ENCODE measurements at regions not wholly inside any gene's neighbourhood (a gene's known extent, or its start where the extent isn't known, plus 50 kb on each side); places are given as distances from the start of the nearest gene placed in this dataset.

DNA sequence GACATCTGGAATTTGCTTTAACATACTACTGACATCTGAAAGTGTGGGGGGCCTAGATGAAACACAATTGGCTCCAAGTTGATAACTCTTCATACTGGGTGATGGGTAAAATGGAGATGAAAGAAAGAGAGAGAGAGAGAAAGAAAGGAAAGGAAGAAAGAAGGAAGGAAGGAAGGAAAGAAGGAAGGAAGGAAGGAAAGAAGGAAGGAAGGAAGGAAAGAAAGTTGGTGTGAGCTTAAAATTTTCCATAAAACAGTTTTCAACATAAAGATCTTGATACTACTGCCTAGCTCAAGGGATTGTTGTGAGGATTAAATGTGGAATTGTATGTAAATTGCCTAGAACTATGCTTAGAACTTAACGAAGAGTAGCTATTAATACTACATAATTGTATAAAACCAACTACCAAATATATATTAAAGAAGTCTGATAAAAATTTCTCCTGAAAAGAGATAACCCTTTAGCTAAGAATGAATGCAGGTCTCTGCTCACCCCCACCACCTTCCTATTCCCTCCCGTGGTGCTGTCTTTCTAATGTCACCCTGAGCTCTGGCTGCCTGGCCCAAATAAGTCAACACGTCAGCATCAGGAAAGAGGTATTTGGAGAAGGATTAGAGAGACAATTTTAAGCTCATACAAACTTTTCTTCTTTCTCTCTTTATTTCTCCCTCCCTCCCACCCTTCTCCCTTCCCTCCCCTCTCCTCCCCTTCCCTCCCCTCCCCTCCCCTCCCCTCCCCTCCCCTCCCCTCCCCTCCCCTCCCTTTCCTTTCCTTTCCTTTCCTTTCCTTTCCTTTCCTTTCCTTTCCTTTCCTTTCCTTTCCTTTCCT lies 89.3 kb upstream of the SGIP1 start:
- TF ChIP-seq EZH2 (IDR thresholded peaks at IDR 0.05; ENCODE audit: insufficient read depth, poor library complexity, severe bottlenecking) (no peak), EZH2phosphoT487 (IDR thresholded peaks at IDR 0.05; ENCODE audit: insufficient read depth, low read depth) (no peak)
- H3K9ac ChIP-seq, result no peak overlapping the region
- H2AFZ ChIP-seq, result no peak overlapping the region
- H3K27ac ChIP-seq, result no peak overlapping the region
- no peaks in the 10 kb centered on the region for H3K9me3 ChIP-seq (ENCODE audit: low read depth)
- no peaks in the 10 kb centered on the region for H3K79me2 ChIP-seq (ENCODE audit: insufficient read depth)
- H3K4me1 ChIP-seq (ENCODE audit: insufficient read depth), result peaks cover 22% of the 10 kb centered on the region
- H3K4me2 ChIP-seq (ENCODE audit: unreplicated experiment), result no peak overlapping the region
- no peaks in the 10 kb centered on the region for H3K36me3 ChIP-seq (ENCODE audit: low read depth)
- H3F3A ChIP-seq (ENCODE audit: insufficient read depth), result peaks cover 6% of the 10 kb centered on the region; the same call in 1 of the 2 replicates
- no peaks in the 10 kb centered on the region for H3K27me3 ChIP-seq (replicated peaks; ENCODE audit: insufficient read depth)
- WGBS, 2 experiments (ENCODE audit: low coverage in 1 of 2, low lambda C conversion rate in 2 of 2, missing lambda C conversion rate in 2 of 2), result 69 to 74% methylated on average over 3 of the region's 3 CpGs
- no peak for DNase-seq
- in situ Hi-C loops (cut with MboI), result loop anchor here (10.0 kb wide), 1 partner anchor 480 kb away; no protein-coding TSS in a partner anchor
- no peaks in the 10 kb centered on the region for H4K20me1 ChIP-seq (ENCODE audit: insufficient read depth)
- no peak overlapping the region for H3K4me3 ChIP-seq
- H3K9me2 ChIP-seq (ENCODE audit: insufficient read depth), result no peaks in the 10 kb centered on the region

DNA sequence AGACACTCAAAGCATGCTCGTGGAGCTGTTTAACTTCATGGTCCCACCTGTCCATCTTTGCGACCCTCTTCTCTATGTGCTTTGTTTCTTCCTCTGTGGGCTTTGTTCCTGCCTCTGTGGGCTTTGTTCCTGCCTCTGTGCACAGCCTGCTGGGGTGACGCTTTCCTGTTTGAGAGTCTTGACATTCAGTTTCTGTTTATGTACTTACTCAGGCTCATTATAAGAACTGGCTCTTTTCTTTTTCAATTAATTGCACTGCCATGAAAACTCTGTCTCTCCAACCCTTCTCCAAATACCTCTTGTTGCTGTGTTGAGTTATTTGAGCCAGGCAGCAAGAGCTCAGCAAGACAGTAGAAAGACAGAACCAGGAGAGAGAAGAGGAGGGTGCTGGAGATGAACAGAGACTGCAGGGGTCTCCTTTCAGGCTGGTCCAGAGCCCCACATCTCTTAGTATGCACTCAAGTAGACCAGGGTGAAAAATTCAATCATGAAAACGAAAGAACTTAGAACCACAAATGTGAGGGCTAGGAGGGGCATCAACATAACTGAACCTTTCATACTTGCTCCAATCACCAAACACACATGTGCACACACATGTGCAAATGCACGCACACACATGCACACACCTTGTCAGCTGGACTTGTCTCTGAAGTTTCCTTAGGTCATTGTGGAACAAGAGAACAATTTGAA lies 88.3 kb upstream of the SGIP1 start:
- Histone ChIP-seq H3K9ac (peak overlapping the region; percentile 44), H3K79me2 (ENCODE audit: insufficient read depth) (no peaks in the 10 kb centered on the region), H3F3A (ENCODE audit: insufficient read depth) (peaks cover 5% of the 10 kb centered on the region; the same call in 1 of the 2 replicates), H3K4me3 (no peak overlapping the region), H3K36me3 (ENCODE audit: low read depth) (no peaks in the 10 kb centered on the region), H4K20me1 (ENCODE audit: insufficient read depth) (no peaks in the 10 kb centered on the region), H3K9me3 (ENCODE audit: low read depth) (no peaks in the 10 kb centered on the region), H3K4me2 (ENCODE audit: unreplicated experiment) (no peak overlapping the region), H2AFZ (peak overlapping the region; percentile 78), H3K27me3 (replicated peaks; ENCODE audit: insufficient read depth) (no peaks in the 10 kb centered on the region), H3K4me1 (ENCODE audit: insufficient read depth) (peaks cover 31% of the 10 kb centered on the region), H3K27ac (0 out of 2 replicates have a peak overlapping the region, but pooled peaks have one; percentile 14), H3K9me2 (ENCODE audit: insufficient read depth) (no peaks in the 10 kb centered on the region)
- no peak for DNase-seq
- in situ Hi-C loops (cut with MboI), result loop anchor here (10.0 kb wide), 1 partner anchor 481 kb away; no protein-coding TSS in a partner anchor
- WGBS, 2 experiments (ENCODE audit: low coverage in 1 of 2, low lambda C conversion rate in 2 of 2, missing lambda C conversion rate in 2 of 2), result 80 to 81% methylated on average over 5 of the region's 5 CpGs
- TF ChIP-seq EZH2 (IDR thresholded peaks at IDR 0.05; ENCODE audit: insufficient read depth, poor library complexity, severe bottlenecking) (no peak), EZH2phosphoT487 (IDR thresholded peaks at IDR 0.05; ENCODE audit: insufficient read depth, low read depth) (no peak)

DNA sequence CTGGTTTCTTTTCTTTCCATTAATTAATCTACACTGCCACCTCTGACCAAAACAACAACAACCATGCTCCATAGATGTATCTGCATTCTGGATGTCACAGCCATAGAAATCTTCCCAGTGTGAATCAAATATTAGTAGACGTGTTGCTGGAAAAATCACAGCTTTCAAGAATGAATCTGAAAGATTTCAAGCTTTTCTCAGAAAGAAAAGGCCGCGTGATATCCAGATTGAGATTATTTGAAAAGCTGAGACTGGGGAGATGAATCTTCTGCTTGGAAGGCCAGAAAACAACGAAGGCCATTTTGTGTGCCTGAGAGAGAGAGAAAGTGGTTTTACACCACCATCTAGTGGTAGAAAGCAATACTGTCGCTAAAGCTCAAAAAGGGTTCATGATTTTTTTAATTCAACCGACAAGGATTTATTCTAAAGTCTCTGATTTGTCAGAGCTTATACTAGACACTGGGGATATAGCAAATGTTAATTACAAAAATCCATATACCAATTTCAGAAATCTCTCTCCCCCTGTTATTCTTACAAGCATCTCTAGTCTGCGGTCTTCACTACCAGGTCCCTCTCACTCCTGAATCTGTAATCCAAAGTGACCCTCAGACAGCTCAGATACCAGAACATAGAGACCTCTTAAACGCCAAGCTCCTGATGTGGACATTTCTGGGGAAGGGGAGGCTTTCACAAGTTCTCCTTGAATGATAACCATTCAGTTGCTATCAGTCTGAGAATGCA lies 87.5 kb upstream of the SGIP1 start:
- Histone ChIP-seq H4K20me1 (ENCODE audit: insufficient read depth) (no peaks in the 10 kb centered on the region), H3K9me3 (ENCODE audit: low read depth) (no peaks in the 10 kb centered on the region), H3K9me2 (ENCODE audit: insufficient read depth) (no peaks in the 10 kb centered on the region), H2AFZ (peak overlapping the region; percentile 78), H3K36me3 (ENCODE audit: low read depth) (no peaks in the 10 kb centered on the region), H3K79me2 (ENCODE audit: insufficient read depth) (no peaks in the 10 kb centered on the region), H3K4me2 (ENCODE audit: unreplicated experiment) (peak overlapping the region; percentile 49), H3K9ac (peak overlapping the region; percentile 44), H3F3A (ENCODE audit: insufficient read depth) (peaks cover 5% of the 10 kb centered on the region; the same call in 1 of the 2 replicates), H3K27ac (0 out of 2 replicates have a peak overlapping the region, but pooled peaks have one; percentile 14), H3K27me3 (replicated peaks; ENCODE audit: insufficient read depth) (no peaks in the 10 kb centered on the region), H3K4me3 (no peak overlapping the region), H3K4me1 (ENCODE audit: insufficient read depth) (peaks cover 33% of the 10 kb centered on the region)
- in situ Hi-C loops (cut with MboI), result loop anchor here (10.0 kb wide), 1 partner anchor 482 kb away; no protein-coding TSS in a partner anchor
- peak; percentile 80 for DNase-seq
- no peak for TF ChIP-seq EZH2phosphoT487 (IDR thresholded peaks at IDR 0.05; ENCODE audit: insufficient read depth, low read depth)
- no peak for TF ChIP-seq EZH2 (IDR thresholded peaks at IDR 0.05; ENCODE audit: insufficient read depth, poor library complexity, severe bottlenecking)
- WGBS, 2 experiments (ENCODE audit: low coverage in 1 of 2, low lambda C conversion rate in 2 of 2, missing lambda C conversion rate in 2 of 2), result 11% methylated on average over 8 of the region's 8 CpGs

DNA sequence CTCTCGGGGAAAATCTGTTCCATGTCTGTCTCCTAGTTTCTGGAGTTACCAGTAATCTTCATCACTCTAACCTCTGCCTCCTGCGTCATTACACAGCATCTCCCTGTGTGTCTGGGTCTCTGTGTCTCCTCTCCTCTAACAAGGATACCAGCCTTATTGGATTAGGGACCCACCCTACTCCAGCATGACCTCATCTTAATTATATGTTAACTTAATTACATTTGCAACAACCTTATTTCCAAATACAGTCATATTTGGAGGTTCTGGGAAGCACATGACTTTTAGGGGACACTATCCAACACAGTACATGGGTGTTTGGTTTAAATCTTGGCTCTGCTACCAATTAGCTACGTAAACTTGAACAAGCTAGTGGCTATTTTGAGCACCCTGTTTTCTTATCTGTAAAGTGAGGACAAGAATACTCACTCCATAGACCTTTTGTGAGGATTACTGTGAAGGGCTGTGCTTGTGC lies 83.9 kb upstream of the SGIP1 start:
- peak; percentile 39 for DNase-seq
- Histone ChIP-seq H3F3A (ENCODE audit: insufficient read depth) (peaks cover 5% of the 10 kb centered on the region; the same call in 1 of the 2 replicates), H3K36me3 (ENCODE audit: low read depth) (no peaks in the 10 kb centered on the region), H4K20me1 (ENCODE audit: insufficient read depth) (no peaks in the 10 kb centered on the region), H3K4me3 (no peak overlapping the region), H3K27me3 (replicated peaks; ENCODE audit: insufficient read depth) (no peaks in the 10 kb centered on the region), H3K27ac (peak overlapping the region; percentile 45), H3K9ac (peak overlapping the region; percentile 0), H2AFZ (peak overlapping the region; percentile 71), H3K4me2 (ENCODE audit: unreplicated experiment) (peak overlapping the region; percentile 17), H3K4me1 (ENCODE audit: insufficient read depth) (peaks cover 33% of the 10 kb centered on the region), H3K9me3 (ENCODE audit: low read depth) (no peaks in the 10 kb centered on the region), H3K79me2 (ENCODE audit: insufficient read depth) (no peaks in the 10 kb centered on the region), H3K9me2 (ENCODE audit: insufficient read depth) (no peaks in the 10 kb centered on the region)
- TF ChIP-seq EZH2phosphoT487 (IDR thresholded peaks at IDR 0.05; ENCODE audit: insufficient read depth, low read depth) (no peak), EZH2 (IDR thresholded peaks at IDR 0.05; ENCODE audit: insufficient read depth, poor library complexity, severe bottlenecking) (no peak)
- 16 to 28% methylated on average over 3 of the region's 3 CpGs for WGBS, 2 experiments (ENCODE audit: low coverage in 1 of 2, low lambda C conversion rate in 2 of 2, missing lambda C conversion rate in 2 of 2)
- in situ Hi-C loops (cut with MboI), result no loop called here

Measured in GM23248 (cell line).